HG02852 (cell line): ENCODE measurements at regions not wholly inside any gene's neighbourhood (a gene's known extent, or its start where the extent isn't known, plus 50 kb on each side); places are given as distances from the start of the nearest gene placed in this dataset.

Experiments
- ATAC-seq: cut with Tn5 transposase; IDR thresholded peaks from one replicate; pipeline ENCODE4 v1.9.1; 2021; ENCODE audit warnings: mild to moderate bottlenecking, moderate library complexity; ENCODE audit not compliant: unreplicated experiment

DNA sequence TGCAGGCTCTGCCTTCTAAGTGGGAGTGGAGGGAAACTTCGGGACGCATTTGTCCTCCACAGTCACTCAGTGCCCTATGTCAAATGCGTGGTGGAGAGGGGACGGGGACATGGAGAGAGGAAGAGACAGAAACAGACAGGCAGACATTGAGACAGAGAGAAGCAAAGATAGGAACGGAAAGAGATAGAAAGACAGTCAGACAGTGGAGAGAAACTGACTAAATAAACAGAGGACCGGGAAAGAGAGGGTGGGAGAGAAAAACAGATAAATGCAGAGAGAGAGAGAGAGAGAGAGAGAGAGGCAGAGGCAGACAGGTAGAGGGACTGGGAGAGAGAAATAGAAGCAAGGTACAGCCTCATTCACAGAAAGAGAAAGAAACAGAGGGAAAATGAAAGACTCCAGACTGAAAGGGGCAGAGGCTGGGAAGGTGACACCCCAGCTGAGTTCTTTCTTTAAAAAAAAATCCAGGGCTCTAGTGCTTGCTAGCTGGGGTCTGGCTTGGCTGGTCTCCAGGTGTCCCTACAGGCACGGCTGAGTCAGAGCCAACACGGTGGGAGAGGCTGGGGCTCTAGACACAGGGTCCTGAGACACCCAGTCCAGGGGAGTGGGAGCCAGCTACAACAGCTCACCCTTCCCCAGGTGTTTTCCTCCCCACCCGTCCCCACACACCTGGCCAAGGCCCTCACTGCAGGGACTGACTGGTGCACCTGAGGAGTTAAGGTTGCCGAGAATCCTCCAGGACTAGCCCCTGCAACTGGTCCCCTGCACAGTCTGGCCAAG, 506.1 kb upstream of the PROK2 start:
- no peak for ATAC-seq

DNA sequence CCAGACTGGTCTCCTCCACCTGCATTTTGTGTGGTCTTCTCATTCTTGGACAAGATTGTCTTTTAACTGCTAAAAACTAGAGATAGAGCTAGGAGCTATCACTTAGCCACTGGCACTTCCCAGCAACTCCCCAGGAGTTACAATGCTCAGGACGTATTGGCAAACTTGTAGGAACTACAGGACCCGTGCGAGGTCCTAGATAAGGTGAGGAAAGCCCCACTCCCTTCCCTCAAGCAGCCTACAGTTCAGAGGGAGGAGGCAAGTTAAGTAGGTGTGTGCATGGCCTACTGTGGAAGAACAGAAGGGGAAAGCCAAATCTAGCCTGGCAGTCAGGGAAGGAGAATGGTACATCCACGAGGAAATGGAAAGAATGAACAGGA, 504.7 kb upstream of the PROK2 start:
- no peak for ATAC-seq

DNA sequence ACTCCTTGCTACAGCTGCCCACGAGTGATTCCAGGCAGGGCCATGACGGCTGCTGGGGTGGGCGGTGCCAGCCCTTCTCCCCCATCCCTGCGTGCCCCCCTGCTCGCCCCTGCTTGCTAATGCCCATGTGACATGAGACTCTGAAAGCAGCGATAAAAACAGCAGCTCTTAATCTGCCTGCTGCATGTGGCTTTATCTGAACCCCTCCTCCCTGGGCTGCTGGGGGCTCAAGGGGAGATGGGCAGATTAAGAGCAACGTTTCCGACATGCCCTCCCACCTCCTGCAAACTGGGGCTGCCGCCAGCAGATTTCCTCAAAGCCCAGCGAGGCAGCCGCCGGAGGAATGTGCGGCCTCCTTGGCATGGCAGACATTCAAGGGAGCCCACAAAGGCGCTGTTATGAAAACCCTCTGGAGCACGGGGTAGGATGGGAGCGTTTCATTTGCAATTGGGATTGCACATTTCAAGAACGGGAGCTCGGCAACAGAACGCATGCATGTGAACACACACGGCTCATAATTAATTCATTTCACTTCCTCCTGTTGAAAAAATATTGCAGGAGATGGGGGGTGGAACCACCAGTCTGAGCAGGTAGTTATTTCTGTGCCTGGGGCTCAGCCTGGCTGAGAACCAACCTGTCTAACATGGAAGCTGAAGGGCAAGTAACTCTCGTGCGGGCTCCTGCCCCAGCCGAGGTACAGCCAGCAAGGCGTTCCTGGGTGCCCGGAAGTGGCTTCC, 504.2 kb upstream of the PROK2 start:
- no peak for ATAC-seq

DNA sequence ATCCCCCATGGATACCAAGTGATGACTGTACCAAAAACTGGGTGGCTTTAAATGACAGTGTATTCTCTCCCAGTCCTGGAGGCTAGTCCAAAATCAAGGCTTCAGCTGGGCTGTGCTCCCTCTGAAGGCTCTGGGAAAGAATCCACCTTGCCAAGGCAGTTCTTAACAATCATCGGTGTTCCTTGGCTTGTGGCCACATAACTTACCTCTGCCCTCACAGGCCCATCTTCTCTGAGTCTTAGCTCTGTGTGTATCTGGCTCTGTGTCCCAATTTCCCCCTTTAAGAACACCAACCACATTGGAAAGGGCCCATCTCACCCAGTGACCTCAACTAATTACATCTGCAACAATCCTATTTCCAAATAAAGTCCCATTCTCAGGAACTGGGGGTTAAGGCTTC, 503.0 kb upstream of the PROK2 start:
- ATAC-seq: no peak

DNA sequence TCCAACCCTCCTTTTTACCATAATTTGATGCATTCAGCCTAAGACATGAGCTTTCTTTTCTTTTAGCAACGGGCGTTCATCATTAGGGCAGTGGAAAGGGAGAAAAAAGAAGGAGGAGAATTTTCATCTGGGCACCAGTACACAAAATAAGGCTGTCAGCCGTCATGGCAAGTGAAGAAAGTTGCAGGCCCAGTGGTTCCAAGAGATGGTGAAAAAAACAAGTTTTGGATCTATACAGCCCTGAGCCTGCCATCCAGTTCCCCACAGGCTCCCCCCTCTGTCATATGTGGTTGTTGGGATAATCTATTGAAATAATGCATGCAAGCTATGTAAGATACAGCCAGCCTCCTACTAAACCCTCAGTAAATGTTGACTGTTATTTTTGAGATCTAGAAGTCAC, 500.6 kb upstream of the PROK2 start:
- no peak for ATAC-seq

DNA sequence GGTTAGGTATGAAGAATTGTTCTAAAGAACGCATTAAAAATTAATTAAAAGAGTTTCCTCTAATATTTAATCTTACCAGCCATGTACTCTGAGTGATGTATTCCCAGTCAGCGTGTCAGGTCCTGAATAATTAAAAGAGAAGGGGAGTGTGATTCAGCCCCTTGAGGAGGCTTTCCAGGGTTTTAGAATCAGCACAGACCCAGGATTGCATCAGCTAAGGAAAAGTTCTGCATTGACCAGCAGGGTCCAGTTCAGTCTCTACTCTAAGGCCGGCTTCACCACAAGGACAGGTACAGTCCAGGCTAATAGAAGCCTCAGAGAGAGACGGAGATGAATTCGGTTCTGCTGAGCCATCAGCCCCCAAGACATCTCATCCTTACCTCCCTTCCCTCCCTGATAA, 499.5 kb upstream of the PROK2 start:
- ATAC-seq: no peak

DNA sequence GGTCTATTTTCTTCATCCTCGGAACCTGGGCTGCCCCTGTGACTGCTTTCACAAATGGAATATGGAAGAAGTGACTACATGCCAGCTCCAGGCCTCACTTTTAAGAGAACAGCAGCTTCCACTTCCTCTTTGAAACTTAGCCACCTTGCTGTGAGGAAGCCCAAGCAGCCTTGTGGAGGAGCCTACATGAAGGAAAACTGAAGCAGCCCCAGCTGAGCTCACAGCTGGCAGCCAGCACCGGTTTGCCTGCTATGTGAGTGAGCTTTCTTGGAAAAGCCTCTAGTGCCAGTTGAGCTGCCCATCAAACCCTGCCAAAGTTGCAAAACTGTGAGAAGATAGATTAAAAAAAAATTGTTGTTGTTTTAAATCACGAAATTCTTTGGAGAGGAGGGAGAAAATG, 498.0 kb upstream of the PROK2 start:
- no peak for ATAC-seq

DNA sequence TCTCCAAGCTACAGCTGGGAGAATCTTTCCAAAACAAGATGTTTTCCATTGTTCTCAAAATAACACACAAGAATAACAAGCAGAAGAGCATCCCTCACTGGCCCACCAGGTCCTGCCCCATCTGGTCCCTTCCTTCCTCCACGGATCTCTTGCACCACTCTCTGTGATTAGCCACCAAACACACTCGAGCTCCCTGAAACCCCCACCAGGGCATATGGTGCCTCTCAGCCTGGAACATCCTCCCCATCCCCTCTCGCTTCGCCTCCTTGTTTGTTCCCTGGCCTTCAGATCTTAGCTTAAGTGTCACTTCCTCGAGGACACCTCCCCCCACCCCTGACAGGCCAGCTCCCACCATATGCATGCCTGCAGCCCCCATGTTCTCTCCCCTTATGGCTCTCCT, 496.6 kb upstream of the PROK2 start:
- no peak for ATAC-seq

DNA sequence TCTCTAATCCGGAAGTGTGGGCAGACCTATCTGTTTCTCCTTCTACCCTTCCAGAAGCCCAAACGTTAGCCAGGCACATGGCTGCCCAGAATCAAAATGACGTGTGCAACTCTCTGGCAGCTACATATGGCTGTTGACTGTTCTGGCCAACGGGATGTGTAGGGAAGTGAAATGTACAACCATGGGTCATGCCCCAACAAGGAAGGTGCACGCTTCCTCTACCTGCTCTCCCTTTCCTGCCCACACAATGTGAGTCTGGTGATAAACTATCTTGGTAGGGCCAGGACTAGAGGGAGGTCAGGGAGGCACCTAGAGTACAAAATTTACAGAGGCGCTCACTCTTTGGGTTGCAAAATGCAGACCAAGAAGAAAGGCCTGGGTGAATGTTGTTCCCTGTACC, 495.9 kb upstream of the PROK2 start:
- ATAC-seq: no peak

DNA sequence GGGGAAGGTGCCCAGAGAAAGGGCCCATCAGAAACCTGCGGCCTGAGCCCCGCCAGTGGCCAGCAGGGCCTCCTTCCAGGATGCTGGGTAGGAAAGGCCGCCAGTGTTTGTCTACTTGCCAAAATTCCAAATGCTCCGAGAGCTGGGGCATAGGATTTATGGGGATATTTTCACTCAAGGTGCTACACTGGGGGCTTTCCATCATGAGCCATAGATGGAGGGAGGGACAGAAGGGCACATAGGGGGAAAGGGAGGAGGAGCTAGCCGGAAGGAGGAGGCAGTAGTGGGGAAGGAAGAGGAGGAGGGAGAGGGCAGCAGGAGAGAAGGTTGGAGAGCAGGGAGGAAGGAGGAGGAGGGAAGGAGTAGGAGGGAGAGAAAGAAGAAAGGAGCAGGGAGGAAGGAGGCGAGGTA, 494.7 kb upstream of the PROK2 start:
- ATAC-seq: no peak

DNA sequence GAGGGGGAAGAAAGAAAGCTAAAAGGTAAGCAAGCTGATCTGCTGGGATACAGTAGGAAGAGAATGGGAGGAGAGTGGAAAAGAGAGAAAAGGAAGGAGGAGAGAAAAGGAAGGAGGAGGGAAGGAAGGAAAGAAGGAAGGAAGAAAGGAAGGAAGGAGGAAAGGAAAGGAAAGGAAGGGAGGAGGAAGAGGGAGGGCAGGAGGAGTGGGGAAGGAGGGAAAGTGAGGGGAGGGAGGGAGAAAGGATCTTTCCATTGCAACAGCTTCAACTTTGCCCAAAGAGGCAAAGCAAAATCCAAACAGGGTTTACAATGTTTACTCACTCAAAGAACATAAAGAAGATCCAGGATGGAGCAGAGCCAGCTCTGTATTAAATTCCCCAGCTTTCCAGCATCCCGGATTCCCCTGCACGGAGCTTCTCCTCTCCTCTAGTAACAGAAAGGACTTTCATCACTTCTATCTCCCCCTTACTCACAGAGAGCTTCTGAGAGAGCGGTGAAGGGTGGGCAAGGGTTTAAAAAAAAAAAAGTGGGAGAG, 494.2 kb upstream of the PROK2 start:
- no peak for ATAC-seq

DNA sequence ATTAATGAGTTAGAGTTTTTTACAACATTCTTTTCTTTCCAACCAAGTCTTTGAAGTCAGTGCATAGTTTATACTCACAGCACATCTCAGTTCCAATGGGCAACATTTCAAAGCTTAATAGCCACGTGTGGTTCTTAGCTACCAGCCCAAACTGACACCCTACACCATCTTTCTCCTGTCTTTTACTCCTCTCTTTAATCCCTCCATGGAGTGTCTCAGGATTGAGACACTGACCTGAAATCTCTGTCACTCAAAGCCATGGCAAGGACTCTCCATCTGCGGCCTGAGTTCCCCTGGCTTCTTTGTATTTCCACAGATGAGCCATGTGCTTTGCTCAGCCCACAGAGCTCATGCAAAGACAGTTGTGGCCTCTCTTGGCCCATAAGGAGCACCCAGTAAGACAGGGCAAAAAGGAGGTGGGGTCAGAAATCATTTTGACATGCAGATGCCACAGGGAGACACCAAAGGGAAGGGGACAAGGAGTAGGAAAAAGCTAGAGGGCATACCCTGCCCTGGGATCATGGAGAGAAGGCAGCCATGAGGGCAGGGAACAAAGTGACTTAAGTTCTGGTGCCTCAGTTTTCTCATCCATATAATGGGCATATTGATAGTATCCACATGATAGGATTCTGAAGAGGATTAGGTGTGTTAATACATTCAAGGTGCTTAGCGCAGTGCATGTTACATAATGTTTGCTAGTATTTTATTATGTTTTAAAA, 493.6 kb upstream of the PROK2 start:
- ATAC-seq: no peak

DNA sequence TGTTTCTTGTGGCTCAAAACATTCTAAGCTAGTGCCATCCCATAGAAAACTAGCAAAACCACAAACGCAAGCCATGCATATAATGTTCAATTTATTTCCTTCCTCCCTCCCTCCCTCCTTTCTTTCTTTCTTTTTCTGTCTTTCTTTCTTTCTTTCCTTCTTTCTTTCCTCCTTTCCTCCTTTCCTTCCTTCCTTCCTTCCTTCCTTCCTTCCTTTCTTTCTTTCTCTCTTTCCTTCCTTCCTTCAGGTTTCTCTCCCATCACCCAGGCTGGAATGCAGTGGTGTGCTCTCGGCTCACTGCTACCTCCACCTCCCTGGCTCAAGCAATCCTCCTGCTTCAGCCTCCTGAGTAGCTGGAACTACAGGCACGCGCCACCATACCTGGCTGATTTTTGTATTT, 492.8 kb upstream of the PROK2 start:
- ATAC-seq: no peak

DNA sequence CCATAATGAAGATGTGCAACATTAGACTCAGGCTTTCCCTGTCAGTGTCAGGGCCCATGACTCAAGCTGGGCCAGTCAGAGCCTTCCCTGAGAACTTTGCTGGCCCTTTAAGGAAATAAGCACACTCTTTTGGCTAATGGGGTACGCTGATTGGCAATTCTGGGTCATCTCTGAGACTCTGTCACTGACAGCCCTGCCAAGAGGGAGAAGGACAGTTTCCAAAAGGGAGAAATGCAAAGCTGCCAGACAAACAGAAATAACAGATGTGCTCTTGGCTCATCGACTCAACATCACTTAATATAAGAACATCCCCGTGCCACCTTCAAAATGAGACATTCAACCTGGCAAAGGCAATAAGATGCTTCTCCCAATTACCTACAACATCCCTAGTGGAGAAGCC, 491.9 kb upstream of the PROK2 start:
- no peak for ATAC-seq

DNA sequence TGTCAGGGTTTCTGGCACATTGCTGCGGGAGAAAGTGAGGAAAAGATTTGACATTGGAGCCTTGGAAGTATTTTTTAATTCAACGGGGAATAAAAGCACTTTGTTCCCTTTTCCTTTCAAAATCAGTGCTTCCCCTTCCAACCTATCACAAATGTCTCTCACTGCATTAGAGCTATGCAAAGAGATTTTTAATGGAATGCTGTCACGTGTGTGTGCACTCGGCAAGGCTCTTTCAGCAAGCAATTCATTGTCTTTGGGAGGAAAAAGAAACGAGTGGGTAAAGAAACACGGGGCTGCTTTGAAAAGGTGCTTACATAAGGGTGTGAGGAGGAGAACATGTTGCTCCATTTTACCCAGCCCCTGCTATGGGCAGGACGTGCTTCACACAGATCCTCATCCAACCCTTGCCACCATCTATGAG, 490.4 kb upstream of the PROK2 start:
- ATAC-seq: no peak

DNA sequence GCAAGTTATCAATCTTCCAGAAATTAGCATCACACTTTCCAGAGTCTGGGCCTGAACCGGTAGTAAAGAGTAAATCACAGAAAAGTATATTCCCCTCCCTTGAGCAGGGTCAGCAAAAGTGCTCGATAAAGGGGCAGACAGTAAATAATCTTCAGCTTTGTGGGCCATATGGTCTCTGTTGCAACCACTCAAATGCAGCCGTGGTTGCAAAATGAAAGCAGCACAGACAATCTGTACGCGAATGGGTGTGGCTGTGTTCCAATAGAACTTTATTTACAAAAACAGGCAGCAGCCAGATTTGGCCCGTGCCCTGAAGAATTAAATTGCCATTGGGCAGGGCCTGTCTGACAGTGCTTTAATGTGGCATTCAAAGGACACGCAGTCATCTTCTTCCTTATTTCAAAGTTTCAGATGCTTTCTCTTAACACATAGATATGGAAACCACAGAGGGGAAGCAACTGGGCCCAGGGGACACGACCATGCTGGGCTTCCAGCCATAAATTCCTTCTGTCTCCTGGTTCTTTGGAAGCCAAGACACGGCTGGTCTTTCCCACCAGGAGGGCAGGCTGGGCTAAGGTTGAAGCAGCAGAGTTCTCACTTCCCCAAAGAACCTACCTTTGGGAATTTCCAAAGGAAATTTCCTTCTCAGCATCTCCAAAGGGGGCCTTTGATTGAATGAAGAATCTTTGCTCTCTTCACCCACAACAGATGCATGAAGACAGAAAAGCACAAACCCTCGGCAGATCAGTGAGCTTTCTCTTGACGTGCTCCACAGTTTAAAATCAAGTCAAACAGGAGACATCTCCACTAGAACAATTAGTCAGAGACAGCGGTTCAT, 489.8 kb upstream of the PROK2 start:
- no peak for ATAC-seq

DNA sequence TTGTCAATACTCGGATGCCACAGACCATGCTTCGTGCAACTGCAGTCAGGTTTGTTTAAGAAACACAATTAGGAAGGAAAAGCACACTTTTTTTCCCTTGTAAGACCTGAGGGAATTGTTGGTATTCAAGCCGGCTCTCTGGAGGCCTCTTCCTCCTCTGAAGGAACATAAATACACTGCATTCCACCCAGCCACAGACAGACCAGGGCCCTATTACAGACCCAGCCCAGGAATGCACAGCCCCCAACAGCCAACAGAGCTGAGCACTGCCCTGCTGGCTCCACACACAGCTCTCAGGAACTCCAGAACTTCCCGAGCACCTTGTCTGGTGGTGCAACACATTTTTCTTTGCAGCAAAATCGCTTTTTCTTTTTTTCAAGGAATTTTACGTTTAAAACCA, 488.7 kb upstream of the PROK2 start:
- ATAC-seq: no peak

DNA sequence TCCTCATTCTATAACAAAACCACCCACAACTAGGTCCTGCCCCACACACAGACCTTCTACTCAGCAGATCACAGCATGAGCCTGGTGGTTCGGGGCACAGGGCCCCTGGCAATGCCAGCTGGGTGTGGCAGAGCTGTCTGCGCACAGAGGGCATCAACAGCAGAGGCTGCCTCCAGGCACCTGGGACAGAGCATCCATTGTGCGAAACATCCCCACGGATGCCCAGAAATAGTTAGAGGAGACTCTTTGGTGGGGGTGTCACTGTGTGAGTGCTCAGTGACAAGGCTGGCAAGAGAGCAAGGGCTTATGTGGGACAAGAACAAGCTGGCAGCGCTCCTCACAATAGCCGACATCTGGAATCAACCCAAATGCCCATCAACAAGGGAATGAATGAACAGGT, 487.4 kb upstream of the PROK2 start:
- ATAC-seq: no peak

DNA sequence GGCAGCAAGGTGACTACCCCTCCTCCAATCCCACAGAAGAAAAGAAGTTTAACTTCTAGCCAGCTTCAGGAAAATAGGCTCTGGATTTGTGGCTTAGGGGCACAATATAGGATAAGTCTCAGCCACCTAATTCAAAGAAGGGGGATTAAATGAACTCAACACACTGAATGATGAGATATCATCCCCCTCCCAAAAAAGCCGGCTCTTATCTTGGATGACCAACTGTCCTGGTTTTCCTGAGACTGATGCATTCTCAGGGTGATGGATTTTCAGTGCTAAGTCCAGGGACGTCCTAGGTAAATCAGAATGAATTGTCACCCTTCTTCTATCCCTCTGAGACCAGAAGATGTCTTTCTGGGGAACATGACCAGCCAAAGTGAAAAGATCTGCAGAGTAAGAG, 487.0 kb upstream of the PROK2 start:
- ATAC-seq: no peak

DNA sequence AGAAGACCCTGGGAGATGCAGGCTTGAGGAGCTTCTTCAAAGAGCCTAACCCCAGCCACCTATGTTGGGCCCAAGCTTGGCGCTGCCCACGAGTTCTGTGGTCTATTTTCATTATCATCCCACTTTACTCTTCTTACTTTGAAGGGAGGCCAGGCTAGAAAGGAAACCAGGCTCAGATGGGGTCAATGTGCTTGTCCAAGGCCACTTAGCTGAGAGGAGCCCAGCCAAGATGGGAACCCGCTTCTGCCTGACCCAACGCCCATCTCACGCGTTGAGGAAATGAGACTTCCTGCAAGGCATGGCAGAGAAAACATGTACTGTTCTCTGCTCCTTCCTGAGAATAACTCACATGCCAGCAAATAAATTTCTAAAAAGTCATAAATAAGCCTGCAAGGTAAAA, 486.3 kb upstream of the PROK2 start:
- no peak for ATAC-seq

DNA sequence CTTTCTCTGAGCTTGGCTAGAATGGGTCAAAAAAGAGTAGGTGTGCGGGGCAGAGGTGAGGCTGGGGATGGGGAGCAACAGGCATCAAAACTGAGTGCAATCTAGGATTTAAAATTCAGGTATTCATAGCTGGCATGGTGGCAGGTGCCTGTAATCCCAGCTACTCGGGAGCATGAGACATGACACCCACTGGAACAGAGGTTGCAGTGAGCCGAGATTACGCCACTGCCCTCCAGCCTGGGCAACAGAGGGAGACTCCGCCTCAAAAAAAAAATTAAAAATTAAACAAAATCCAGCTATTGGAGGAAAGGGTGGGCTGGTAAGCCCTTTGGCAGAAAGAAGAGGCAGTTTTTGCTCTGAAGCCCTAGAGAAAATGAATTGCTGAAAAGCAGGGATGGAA, 485.8 kb upstream of the PROK2 start:
- no peak for ATAC-seq
